BLaER1 (cell line): ENCODE measurements at regions not wholly inside any gene's neighbourhood (a gene's known extent, or its start where the extent isn't known, plus 50 kb on each side); places are given as distances from the start of the nearest gene placed in this dataset.

Experiments
- H3K27ac ChIP-seq: shearing (Covaris generic); formaldehyde crosslinking; 2 replicates; pipeline ENCODE4 v1.8.1; 2022
- H3K27me3 ChIP-seq: shearing (Covaris generic); formaldehyde crosslinking; 2 replicates; pipeline ENCODE4 v1.8.1; 2022
- H3K36me3 ChIP-seq: shearing (Covaris generic); formaldehyde crosslinking; 2 replicates; pipeline ENCODE4 v1.8.1; 2022
- H3K4me1 ChIP-seq: shearing (Covaris generic); formaldehyde crosslinking; 2 replicates; pipeline ENCODE4 v1.8.1; 2022
- H3K4me2 ChIP-seq: shearing (Covaris generic); formaldehyde crosslinking; 2 replicates; pipeline ENCODE4 v1.8.1; 2022
- H3K4me3 ChIP-seq: shearing (Covaris generic); formaldehyde crosslinking; 2 replicates; pipeline ENCODE4 v1.8.1; 2022
- H3K9ac ChIP-seq: shearing (Covaris generic); formaldehyde crosslinking; 2 replicates; pipeline ENCODE4 v1.8.1; 2022
- H3K9me3 ChIP-seq: shearing (Covaris generic); formaldehyde crosslinking; 2 replicates; pipeline ENCODE4 v1.8.1; 2022
- H4K20me1 ChIP-seq: shearing (Covaris generic); formaldehyde crosslinking; 2 replicates; pipeline ENCODE4 v1.8.1; 2022
- Cebpa-rat ChIP-seq: shearing (Covaris generic); IDR thresholded peaks from 2 replicates; pipeline ENCODE4 v1.8.1; 2022

DNA sequence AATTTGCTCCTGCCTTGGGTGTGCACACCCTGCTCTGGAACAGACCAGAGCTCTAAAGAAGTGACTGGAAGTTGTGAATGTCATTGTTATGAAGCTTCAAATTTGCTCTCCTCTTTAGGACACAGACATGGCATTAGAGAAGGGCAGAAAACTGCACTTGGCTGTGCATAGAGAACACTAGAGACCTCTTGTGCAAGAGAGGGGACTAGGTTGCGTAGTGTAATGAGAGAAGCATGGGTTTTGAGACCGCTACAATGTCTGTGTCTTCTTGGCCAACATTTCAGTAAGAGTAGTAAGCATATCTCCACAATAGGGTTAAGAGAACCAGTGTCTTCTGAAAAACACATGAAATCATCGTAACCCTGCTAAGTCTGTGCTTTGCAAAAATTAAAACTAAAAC lies 423.3 kb downstream of the SPRY2 start:
- no peaks in the 10 kb centered on the region for H3K27me3 ChIP-seq
- H3K27ac ChIP-seq = no peak overlapping the region

DNA sequence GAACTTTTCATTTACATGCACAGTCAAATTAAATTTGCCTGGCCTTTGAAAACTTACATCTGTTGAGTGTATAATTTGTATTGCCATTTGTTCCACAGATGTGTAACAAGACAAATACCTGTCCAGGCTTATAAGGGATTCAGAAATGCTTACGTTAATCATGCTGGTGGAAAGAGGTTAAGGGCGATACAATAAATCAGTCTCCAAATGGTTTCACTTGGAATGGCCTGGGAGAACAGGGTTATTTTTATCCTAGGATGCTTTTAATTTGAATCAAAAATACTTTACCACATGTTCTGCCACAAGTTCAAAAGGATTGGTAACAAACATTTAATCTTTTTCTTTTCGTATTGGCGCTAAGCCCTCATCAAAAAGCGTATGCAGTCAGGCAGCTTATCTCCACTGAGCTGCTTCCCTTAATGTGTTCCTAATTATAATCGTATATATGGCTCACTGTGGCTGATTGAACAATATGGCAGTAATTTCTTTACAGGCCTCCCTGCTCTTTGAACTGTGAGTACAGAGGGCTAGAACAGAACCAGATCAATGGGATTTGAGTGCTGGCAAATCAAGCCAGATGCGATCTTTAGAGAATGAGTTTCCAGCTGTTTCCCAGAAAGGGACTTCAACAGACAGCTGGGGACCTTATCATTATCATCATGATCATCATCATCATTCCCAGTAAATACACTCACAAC lies 425.7 kb downstream of the SPRY2 start:
- Histone ChIP-seq H3K4me2 (peak overlapping the region; percentile 45), H3K36me3 (no peaks in the 10 kb centered on the region), H3K9ac (no peak overlapping the region), H3K9me3 (no peaks in the 10 kb centered on the region), H3K4me1 (peaks cover 14% of the 10 kb centered on the region), H3K27me3 (no peaks in the 10 kb centered on the region), H3K4me3 (no peak overlapping the region), H3K27ac (no peak overlapping the region), H4K20me1 (no peaks in the 10 kb centered on the region)
- no peak for TF ChIP-seq Cebpa-rat

More for the DNA sequence above, 423.3 kb downstream of the SPRY2 start:
- Histone ChIP-seq H3K4me1 (peaks cover 14% of the 10 kb centered on the region), H3K36me3 (no peaks in the 10 kb centered on the region), H3K4me3 (no peak overlapping the region), H3K9me3 (peaks cover 12% of the 10 kb centered on the region), H3K9ac (no peak overlapping the region), H4K20me1 (no peaks in the 10 kb centered on the region), H3K4me2 (no peak overlapping the region)
- no peak for TF ChIP-seq Cebpa-rat

DNA sequence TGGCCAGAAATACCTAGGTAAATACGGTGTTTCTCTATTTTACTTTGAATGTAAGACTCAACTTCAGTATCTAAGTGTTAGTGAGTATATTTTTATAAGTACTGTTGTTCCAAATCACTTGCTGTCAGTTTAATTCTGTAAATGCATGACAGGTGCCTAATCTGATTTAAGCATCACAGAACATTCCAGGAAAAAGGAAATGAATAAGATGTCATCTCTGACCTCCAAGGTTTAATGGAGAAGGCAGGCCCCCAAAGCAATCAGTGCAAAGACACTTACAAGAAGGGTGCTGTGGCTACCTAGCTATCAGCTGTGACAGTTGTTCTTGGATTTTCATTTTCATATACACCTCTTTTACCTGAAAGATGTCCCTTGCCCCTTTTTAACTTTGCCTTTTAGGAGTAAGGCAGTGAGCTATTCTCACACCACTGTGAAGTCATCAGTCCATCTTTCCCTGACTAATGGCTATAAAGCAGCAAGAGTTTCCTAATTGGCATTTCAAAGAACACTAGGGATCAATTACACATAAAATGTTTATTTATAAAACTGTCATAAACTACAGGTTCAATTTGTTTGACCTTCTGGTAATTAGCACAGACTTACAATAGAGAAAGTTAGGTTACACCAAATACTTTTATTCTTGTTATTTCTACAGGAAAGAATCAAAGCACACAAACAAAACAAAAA lies 427.6 kb downstream of the SPRY2 start:
- Histone ChIP-seq H3K27me3 (no peaks in the 10 kb centered on the region), H3K36me3 (no peaks in the 10 kb centered on the region), H3K9ac (no peak overlapping the region), H3K4me3 (no peak overlapping the region), H3K4me2 (no peak overlapping the region), H3K27ac (no peak overlapping the region), H3K4me1 (peaks cover 14% of the 10 kb centered on the region), H3K9me3 (no peaks in the 10 kb centered on the region), H4K20me1 (no peaks in the 10 kb centered on the region)
- TF ChIP-seq Cebpa-rat = no peak

DNA sequence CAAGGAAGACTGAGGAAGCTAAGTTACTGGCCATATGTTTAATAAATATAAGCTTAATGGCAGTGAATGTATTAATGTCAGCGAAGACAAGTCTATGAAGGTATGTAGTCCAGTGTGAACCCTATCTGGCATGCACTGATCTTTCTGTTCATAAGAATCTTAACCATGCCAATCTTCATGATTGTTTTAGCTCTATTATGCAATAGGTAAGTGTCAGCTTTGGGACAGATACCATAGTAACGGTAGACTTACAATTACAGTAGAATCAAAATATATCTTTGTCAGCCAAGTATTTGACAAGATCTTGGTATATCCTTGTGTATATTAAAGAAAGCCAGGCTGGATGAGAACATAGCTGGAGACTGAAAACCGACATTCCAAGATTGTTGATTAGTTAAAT lies 428.5 kb downstream of the SPRY2 start:
- no peak for TF ChIP-seq Cebpa-rat
- no peaks in the 10 kb centered on the region for H3K36me3 ChIP-seq
- H3K4me2 ChIP-seq = no peak overlapping the region
- H4K20me1 ChIP-seq = no peaks in the 10 kb centered on the region
- no peaks in the 10 kb centered on the region for H3K27me3 ChIP-seq
- peaks cover 14% of the 10 kb centered on the region for H3K4me1 ChIP-seq
- no peak overlapping the region for H3K27ac ChIP-seq
- no peak overlapping the region for H3K4me3 ChIP-seq
- H3K9me3 ChIP-seq = no peaks in the 10 kb centered on the region
- H3K9ac ChIP-seq = no peak overlapping the region

DNA sequence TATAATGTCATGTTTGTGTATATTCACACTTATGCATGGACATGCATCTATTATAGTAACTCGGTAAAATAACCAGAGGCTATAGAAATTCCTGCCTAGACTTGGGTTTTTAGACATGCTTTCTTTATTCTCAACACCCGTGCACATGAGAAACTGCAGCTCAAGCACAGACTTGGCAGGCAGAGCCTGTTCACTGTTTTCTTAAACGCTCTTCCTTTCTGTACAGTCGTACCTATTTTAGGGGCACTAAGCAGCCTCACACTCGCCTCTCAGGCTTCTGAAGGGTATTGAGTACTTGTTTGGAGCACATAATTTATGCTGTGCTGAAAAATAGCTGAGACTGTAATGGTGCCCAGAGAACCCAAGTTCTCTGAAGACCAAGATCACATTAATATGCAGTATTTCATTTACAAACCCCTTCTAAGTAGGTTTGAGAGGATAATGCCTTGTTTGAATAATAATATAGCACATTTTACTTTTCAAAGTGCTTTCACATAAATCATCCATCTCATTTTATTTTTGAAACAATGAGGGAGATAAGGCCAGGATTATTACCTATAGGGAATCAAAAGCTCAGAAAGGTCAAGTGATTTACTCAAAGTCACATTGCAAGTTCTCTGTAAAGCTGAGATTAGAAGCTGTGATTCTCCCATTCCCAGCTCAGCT lies 429.9 kb downstream of the SPRY2 start:
- no peak overlapping the region for H3K27ac ChIP-seq
- H3K4me2 ChIP-seq = no peak overlapping the region
- no peak overlapping the region for H3K4me3 ChIP-seq
- no peak for TF ChIP-seq Cebpa-rat
- H3K27me3 ChIP-seq = no peaks in the 10 kb centered on the region
- H3K9ac ChIP-seq = no peak overlapping the region
- H3K9me3 ChIP-seq = no peaks in the 10 kb centered on the region
- no peaks in the 10 kb centered on the region for H4K20me1 ChIP-seq
- peaks cover 14% of the 10 kb centered on the region for H3K4me1 ChIP-seq
- H3K36me3 ChIP-seq = no peaks in the 10 kb centered on the region

DNA sequence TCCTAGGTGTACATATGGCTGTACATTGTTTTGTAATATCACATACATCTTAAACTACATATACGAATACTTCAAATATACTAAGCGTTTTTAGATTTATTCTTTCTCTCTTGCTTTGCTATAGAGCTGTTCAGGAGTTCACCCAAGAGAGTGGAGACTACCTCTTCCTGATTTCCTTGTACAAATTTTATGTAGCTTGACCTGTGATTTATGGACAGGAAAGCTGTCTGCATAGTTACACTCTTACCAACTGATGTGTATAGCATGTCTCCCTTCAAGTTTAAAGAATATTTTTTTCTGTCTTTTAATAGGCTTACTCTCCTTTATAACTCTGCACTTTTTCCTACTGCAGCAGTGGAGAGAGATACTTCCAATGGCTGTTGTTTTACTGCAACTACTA lies 428.7 kb downstream of the NDFIP2 start:
- TF ChIP-seq Cebpa-rat = no peak
- Histone ChIP-seq H3K4me3 (no peak overlapping the region), H3K9me3 (no peaks in the 10 kb centered on the region), H3K9ac (no peak overlapping the region), H3K4me1 (peaks cover 7% of the 10 kb centered on the region), H3K27me3 (no peaks in the 10 kb centered on the region), H4K20me1 (no peaks in the 10 kb centered on the region), H3K4me2 (no peak overlapping the region), H3K27ac (no peak overlapping the region), H3K36me3 (no peaks in the 10 kb centered on the region)

DNA sequence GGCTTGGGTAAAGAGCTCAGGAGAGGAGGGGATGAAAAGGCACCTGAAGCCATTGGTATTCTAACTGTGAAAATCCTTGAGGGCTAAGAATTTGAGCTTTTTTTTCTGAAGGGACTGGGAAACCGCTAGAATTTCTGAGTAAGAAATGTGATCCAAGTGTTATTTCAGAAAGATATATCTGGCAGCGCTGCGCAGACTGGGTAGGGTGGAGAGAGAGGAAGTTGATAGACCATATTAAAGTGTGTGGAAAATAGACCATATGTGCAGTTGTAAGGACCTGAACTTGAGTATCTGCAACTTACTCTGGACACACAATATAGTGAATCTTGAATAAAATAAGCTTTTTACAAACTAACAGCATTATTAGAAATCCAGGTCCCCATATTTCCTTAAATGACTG lies 427.4 kb downstream of the NDFIP2 start:
- Histone ChIP-seq H3K4me3 (no peak overlapping the region), H3K27ac (no peak overlapping the region), H3K9ac (no peak overlapping the region), H3K27me3 (no peaks in the 10 kb centered on the region), H3K4me1 (no peaks in the 10 kb centered on the region), H4K20me1 (no peaks in the 10 kb centered on the region), H3K4me2 (no peak overlapping the region), H3K36me3 (no peaks in the 10 kb centered on the region), H3K9me3 (no peaks in the 10 kb centered on the region)
- TF ChIP-seq Cebpa-rat = no peak

DNA sequence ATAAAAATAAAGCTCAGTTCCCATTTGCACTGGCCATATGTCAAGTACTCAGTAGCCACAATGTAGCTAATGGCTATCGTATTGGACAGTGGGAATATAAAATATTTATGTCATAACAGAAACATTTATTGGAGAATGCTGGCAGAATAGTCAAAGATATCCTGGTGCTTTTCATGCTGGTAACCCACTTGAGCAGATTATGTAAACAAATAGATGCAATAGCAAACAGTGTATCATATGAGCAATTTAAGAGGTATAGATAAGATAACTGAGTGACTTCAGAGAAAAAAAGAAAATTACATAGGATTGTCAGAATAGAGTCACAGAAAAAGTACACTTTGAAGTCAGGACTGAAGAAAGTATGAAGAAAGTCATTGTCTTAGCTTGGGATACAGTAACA lies 426.6 kb downstream of the NDFIP2 start:
- Histone ChIP-seq H3K4me2 (no peak overlapping the region), H3K27me3 (no peaks in the 10 kb centered on the region), H3K4me3 (no peak overlapping the region), H3K4me1 (no peaks in the 10 kb centered on the region), H3K27ac (no peak overlapping the region), H3K36me3 (no peaks in the 10 kb centered on the region), H4K20me1 (no peaks in the 10 kb centered on the region), H3K9me3 (no peaks in the 10 kb centered on the region), H3K9ac (no peak overlapping the region)
- TF ChIP-seq Cebpa-rat = no peak

DNA sequence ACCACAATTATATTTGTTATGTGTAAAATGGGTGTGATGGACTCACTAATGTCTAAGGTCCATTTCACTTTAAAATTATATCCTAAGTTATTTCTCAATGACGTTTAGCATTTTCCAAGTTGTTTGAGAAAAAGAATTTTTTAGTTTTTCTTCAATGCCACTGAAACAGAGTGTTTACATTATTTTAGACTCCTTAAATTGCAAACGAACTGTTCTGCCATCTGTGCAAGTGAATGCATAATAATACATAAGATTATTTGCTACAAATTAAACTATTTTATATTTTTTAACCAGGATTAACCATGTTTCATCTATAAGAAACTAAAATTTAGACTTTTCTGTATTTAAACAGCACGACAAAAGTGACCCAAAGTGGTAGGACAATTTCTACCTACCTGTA lies 425.4 kb downstream of the NDFIP2 start:
- TF ChIP-seq Cebpa-rat = no peak

DNA sequence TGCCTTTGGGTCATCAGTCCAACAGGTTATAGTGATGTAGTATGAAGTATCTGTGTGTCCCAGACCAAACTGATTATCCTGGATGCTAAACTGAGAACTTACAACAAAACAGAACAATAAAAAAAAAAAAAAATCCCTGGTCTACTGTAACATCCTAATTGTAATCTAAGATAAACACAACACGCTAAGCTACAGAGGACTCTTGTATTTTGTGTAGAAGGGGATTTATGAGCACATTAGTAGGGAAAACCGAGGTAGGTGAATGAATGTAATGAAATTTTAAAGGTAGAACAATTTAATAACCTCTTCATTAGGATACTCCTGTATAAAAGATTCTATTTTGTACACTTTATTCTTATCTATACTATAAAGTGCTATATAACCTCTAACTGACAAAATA lies 424.1 kb downstream of the NDFIP2 start:
- Histone ChIP-seq H3K36me3 (no peaks in the 10 kb centered on the region), H4K20me1 (no peaks in the 10 kb centered on the region), H3K9me3 (no peaks in the 10 kb centered on the region), H3K27me3 (no peaks in the 10 kb centered on the region), H3K4me1 (no peaks in the 10 kb centered on the region), H3K9ac (no peak overlapping the region), H3K4me2 (no peak overlapping the region), H3K4me3 (no peak overlapping the region), H3K27ac (no peak overlapping the region)
- TF ChIP-seq Cebpa-rat = no peak

More for the DNA sequence above, 425.4 kb downstream of the NDFIP2 start:
- Histone ChIP-seq H3K9me3 (no peaks in the 10 kb centered on the region), H3K36me3 (no peaks in the 10 kb centered on the region), H3K9ac (no peak overlapping the region), H4K20me1 (no peaks in the 10 kb centered on the region), H3K4me2 (no peak overlapping the region), H3K27ac (no peak overlapping the region), H3K27me3 (no peaks in the 10 kb centered on the region), H3K4me1 (no peaks in the 10 kb centered on the region), H3K4me3 (no peak overlapping the region)
